ENCODE measurements at regions not wholly inside any gene's neighbourhood (a gene's known extent, or its start where the extent isn't known, plus 50 kb on each side); places are given as distances from the start of the nearest gene placed in this dataset.

- DNase-seq: no peak
- no peaks in the 10 kb centered on the region for H3K9me3 ChIP-seq
- H3K4me1 ChIP-seq: no peaks in the 10 kb centered on the region
- TF ChIP-seq POLR2A (IDR thresholded peaks at IDR 0.05) (no peak), EP300 (IDR thresholded peaks at IDR 0.05; ENCODE audit: low read depth) (no peak), CTCF (IDR thresholded peaks at IDR 0.05) (no peak), POLR2AphosphoS5 (IDR thresholded peaks at IDR 0.05) (no peak)
- H3K27ac ChIP-seq: no peak overlapping the region
- H3K27me3 ChIP-seq: no peaks in the 10 kb centered on the region
- no peaks in the 10 kb centered on the region for H3K36me3 ChIP-seq
- in situ Hi-C loops (cut with MboI; ENCODE audit: low pct_ligation_motif_present in 1 of 4, low pct_unique_long_range_greater_than_20kb in 1 of 4, low sequenced_read_pairs in 3 of 4): loop anchor here in 1 of 4 donors (25.0 kb wide), 1 partner anchor 401 kb away; no protein-coding TSS in a partner anchor
- H3K4me3 ChIP-seq: no peak overlapping the region
- WGBS, 2 donors (ENCODE audit: low coverage in 1 of 2): 68 to 87% methylated on average over 4 of the region's 4 CpGs
- intact Hi-C loops (cut with DNase I; ENCODE audit: low total_unique reads): no loop called here
Measured at GRCh38 chr9:19510907-19511306, 102.1 kb downstream of the ACER2 start.
